ENCODE measurements at regions not wholly inside any gene's neighbourhood (a gene's known extent, or its start where the extent isn't known, plus 50 kb on each side); places are given as distances from the start of the nearest gene placed in this dataset.

DNA sequence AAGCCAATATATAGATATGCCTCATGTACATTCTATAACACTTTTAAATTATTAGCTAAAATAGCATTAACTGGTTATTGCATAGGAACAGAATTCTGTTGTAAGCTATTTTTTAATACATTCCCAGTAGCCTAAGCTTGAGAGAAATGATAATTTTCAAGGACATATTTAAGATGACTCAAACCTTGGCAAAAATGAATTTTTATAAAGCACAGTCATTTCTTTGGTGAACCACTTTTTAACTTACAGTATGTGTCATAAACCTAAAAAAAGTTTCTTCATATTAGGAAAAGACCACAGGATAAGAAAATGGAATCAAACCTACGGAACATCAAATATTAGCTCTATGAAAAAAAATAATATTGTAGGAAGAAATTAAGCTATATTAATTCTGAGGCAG lies 986.3 kb downstream of the STIM2 start:
- no peak for DNase-seq (ENCODE audit: low spot score)

- DNase-seq (ENCODE audit: low spot score): peak; percentile 58
These were observed 1000.7 kb downstream of the STIM2 start for GRCh38 chr4:27861381-27861787.

GRCh38 chr4:27861802-27862201 lies 1001.2 kb downstream of the STIM2 start:
- DNase-seq (ENCODE audit: low spot score): no peak

GRCh38 chr4:27873596-27873995 lies 1013.0 kb downstream of the STIM2 start:
- no peak for DNase-seq (ENCODE audit: low spot score)

DNA sequence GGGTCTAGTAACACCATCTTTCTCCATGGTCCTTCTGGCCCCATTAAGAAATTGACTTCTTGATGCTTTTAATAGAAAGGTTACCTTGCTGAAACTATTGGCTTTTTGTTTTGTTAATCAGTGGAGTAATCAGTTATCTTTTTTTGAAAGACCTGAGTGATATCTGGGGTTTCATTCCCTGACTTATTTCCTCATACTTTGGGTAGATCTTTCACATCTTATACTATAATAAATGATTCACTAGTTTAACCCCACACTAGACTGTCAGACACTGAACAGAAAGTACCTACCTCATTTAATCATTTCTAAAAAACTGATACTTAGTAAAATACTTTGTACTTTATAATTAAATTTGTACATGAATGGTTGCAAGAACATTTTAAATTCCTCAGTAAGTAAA lies 1021.1 kb downstream of the STIM2 start:
- no peak for DNase-seq (ENCODE audit: low spot score)

GRCh38 chr4:27886120-27886519 lies 1025.5 kb downstream of the STIM2 start:
- no peak for DNase-seq (ENCODE audit: low spot score)

DNA sequence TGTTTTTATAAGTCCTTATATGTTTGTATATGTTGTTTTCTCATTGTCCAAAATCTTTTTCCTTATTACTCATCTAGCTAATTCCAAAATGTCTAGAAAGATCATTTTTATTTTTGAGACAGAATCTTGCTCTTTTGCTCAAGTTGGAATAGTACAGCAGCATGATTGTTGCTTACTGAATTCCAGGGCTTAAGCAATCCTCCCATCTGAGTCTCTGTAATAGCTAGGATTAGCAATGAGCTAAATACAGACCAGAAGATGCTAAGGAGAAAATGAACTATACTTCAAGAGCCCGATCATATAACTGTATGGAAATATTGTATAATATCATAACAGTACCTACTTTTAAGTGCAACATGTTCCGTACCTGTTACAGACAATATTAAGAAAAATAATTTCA lies 1027.0 kb downstream of the STIM2 start:
- DNase-seq (ENCODE audit: low spot score): no peak

DNA sequence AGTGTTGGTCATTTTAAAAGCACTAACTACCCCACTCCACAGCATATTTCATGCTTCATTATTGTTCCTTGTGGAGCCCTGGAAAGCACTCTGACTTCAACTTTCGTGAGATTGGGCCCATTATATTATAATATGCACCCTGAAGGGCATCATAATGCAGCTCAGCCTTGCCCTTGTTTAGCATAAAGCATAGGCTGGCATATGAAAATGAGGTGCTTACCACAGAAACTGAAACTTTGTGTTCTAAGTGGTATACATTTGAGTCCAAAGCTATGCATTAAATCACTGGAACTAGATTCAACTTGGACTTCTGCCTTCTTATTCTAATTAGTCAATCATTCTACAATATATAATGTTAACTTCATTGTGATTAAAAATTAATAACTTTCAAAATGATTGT lies 1027.9 kb downstream of the STIM2 start:
- DNase-seq (ENCODE audit: low spot score): no peak

GRCh38 chr4:27894951-27895350 lies 1034.3 kb downstream of the STIM2 start:
- DNase-seq (ENCODE audit: low spot score): no peak

- no peak for DNase-seq (ENCODE audit: low spot score)
These were observed 1047.7 kb downstream of the STIM2 start for GRCh38 chr4:27908356-27908755.

GRCh38 chr4:27910227-27910626 lies 1049.6 kb downstream of the STIM2 start:
- no peak for DNase-seq (ENCODE audit: low spot score)

- no peak for DNase-seq (ENCODE audit: low spot score)
These were observed 1050.4 kb downstream of the STIM2 start for GRCh38 chr4:27911047-27911446.

DNA sequence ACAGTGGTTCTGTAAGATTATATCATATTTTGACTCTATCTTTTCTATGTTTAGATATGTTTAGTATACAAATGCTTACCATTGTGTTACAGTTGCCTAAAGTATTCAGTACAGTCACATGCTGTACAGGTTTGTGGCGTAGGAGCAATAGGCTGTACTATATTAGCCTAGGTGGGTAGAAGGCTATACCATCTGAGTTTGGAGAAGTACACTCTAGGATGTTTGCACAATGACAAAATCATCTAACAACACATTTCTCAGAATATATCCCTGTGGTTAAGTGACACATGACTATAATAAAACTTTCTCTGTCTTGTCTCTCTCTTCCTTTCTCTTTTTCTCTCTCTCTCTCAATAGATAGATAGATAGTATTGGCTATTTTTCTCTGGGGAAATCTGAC lies 1053.1 kb downstream of the STIM2 start:
- DNase-seq (ENCODE audit: low spot score): no peak

DNA sequence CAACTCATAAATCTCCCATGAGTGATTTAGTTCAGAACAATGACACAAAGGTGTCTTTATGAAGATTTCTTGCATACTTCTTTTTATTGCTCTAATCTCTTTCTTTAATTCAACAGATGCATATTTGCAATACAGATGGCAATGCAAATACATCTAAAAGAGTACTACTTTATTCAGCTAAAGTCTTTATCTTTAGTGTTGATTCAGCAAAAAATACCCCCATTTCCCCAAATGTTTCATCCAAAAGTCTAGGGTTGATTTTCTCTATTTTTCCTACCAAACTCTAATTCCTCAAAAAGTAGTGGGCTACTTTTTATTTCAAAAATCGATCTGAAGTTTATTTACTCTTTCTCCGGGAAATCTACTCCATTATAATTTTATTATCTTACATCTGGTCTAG lies 1055.2 kb downstream of the STIM2 start:
- DNase-seq (ENCODE audit: low spot score): no peak

- no peak for DNase-seq (ENCODE audit: low spot score)
These were observed 1056.0 kb downstream of the STIM2 start for GRCh38 chr4:27916452-27917184.

DNA sequence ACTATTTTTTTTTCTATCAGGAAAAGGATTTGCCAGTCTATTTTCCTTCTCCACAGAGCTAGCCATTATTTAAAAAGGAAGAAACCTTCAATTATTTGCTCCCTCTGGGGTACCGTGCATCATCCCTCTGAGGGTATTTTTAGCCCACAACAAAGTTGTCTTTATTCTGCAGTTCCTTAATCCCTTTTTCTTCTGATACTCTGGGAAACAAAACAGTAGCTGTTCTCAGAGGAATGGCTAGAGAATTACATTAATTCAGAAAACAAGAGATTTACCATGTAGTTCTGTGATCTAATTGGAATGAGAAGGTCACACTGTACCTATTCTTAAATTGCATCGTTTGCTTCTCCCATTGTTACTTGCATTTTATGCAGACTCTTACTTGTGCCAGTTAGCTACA lies 1056.7 kb downstream of the STIM2 start:
- DNase-seq (ENCODE audit: low spot score): no peak

DNA sequence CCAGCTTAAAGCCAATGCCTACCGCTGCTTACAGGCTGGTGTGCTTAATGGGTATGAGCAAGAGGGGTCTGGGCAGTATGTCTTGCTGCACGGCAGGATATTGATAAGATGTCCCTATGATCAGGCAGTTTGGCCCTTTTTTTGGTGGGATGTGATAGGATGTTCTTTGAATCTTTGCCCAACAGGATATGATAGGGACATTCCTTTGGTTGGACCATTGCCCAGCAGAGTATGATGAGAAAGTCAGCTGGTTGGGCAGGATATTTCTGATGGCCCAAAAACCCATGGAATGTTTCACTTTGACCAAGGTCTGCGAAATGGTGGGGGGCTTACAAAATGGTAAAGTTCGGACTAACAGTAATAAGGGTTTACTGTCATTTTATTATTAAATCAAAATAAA lies 1060.6 kb downstream of the STIM2 start:
- DNase-seq (ENCODE audit: low spot score): no peak

DNA sequence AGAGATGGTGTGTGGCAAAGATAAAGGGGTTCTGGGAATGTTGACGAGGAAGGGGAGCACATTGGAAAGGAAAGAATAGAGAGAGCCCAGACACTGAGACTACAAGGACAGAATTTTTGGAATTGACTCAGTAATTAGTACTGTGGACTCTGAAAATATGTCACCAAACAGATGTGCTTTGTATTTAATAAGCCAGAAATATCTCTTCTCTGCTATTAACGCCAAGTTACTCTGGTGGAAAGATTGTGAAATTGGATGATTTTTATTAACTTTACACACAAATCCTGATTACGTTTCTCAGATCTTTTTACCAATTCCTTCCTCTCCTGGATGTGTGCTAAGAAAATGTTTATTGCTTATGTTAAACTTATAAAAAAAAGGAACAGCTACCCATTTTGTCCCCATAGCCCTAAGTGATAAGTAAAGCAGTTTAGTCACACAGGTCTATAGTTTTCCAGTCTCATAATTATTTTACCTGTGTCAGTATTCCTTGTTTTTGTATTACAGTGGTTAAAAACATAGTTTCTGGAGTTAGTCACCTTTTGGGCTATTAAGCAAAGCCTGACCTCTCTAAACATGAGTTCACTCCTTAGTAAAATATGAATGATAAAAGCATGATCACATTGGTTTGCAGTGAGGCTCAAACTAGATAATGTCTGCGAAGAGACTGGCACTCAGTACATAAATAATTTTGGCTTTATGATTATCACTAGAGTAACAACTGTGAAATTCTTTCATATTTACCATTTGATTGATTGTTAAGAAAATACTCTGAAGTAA lies 1068.3 kb downstream of the STIM2 start:
- no peak for DNase-seq (ENCODE audit: low spot score)

GRCh38 chr4:27930291-27930690 lies 1069.7 kb downstream of the STIM2 start:
- DNase-seq (ENCODE audit: low spot score): no peak

- peak; percentile 3 for DNase-seq (ENCODE audit: low spot score)
These were observed 1070.3 kb downstream of the STIM2 start for GRCh38 chr4:27930976-27931375.

- no peak for DNase-seq (ENCODE audit: low spot score)
These were observed 1070.9 kb downstream of the STIM2 start for GRCh38 chr4:27931584-27931983.

DNA sequence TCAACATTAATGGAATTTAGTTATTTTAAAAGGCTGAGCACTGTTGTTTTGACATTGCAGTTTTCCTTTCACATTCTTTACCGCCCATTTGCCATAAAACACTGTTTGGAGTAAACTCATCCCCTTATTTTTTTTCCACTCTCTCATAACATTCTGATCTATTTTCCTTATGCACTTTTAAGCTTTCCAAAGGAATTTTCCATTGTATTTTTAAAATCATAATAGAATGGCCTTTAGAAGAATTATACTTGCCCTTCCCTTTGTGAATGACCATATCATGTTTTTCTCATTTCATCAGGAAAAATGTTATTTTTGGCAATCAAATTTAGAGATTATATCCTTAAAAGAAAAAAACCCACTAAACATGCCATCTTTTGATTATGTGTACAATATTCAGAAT lies 1074.2 kb downstream of the STIM2 start:
- DNase-seq (ENCODE audit: low spot score): no peak

DNA sequence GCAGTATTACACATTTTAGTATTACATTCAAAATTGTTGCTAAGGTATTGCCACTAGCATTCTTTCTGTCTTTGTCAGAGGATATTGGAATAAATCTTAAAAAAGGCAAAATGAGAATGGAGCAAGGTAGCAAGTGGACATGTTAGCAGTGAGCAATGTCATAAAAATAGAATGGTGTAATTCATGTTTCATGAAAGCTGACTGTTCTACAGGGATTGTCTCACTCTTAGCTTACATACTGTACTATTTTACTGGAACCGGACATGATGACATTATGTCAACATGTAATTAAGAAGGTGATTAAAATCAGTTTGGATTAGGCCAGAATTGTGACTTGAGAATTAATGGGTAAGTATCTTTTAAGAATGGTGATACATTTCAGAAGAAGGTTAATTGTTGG lies 1086.2 kb downstream of the STIM2 start:
- no peak for DNase-seq (ENCODE audit: low spot score)

GRCh38 chr4:27947302-27947701 lies 1086.7 kb downstream of the STIM2 start:
- no peak for DNase-seq (ENCODE audit: low spot score)

Data from SW480 (cell line).